ENCODE measurements at regions not wholly inside any gene's neighbourhood (a gene's known extent, or its start where the extent isn't known, plus 50 kb on each side); places are given as distances from the start of the nearest gene placed in this dataset.

DNA sequence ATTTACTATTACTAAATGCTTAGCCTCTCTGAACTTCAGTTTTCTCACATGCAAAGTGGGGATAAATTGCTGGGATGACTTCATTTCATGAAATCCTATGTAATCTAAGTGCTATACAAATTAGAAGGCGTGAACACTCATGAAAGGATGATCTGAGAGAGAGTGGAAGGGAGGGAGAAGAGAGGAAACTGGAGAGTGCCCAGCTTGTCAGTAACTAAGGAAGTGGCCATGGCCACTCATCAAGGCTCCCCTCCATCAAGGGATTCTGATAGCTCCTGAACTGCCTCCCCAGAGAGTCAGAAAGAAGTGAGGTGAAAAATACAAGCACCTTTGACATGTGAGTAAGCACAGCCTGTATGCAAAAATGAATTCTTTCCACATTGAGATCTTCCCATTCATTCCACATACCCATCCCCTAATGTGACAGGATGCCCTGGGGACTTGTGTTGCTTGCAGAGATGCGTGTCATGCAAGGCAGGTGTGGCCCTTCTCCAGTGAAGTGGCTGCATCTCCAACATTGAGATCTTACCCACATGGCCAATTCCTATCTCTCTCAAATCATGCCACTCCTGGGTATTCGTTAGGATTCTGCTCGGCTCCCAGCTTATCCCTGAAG, 76.5 kb upstream of the ITPRID1 start:
- TF ChIP-seq, protein P1, sequence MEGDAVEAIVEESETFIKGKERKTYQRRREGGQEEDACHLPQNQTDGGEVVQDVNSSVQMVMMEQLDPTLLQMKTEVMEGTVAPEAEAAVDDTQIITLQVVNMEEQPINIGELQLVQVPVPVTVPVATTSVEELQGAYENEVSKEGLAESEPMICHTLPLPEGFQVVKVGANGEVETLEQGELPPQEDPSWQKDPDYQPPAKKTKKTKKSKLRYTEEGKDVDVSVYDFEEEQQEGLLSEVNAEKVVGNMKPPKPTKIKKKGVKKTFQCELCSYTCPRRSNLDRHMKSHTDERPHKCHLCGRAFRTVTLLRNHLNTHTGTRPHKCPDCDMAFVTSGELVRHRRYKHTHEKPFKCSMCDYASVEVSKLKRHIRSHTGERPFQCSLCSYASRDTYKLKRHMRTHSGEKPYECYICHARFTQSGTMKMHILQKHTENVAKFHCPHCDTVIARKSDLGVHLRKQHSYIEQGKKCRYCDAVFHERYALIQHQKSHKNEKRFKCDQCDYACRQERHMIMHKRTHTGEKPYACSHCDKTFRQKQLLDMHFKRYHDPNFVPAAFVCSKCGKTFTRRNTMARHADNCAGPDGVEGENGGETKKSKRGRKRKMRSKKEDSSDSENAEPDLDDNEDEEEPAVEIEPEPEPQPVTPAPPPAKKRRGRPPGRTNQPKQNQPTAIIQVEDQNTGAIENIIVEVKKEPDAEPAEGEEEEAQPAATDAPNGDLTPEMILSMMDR (IDR thresholded peaks at IDR 0.05), result no peak
- no peak for TF ChIP-seq POLR2A (IDR thresholded peaks at IDR 0.05)

All from transverse colon (tissue), 3 donors.